ENCODE measurements at regions not wholly inside any gene's neighbourhood (a gene's known extent, or its start where the extent isn't known, plus 50 kb on each side); places are given as distances from the start of the nearest gene placed in this dataset.

GRCh38 chr3:180378496-180378895, 223.5 kb upstream of the TTC14 start:
- Histone ChIP-seq H3K9me3 (replicated peaks; ENCODE audit: control insufficient read depth, insufficient read depth, low read depth, low read length) (no peaks in the 10 kb centered on the region), H3K36me3 (ENCODE audit: control insufficient read depth, insufficient read depth, low read length) (no peaks in the 10 kb centered on the region), H3K27ac (ENCODE audit: extremely low read depth, low read depth, low read length) (no peak overlapping the region), H2AFZ (ENCODE audit: low read depth, low read length) (no peak overlapping the region), H4K20me1 (replicated peaks; ENCODE audit: control insufficient read depth, insufficient read depth, low read length) (no peaks in the 10 kb centered on the region), H3K27me3 (ENCODE audit: control insufficient read depth in 2 of 2, insufficient read depth in 2 of 2, low read length in 2 of 2) (no peaks in the 10 kb centered on the region), H3K9me1 (ENCODE audit: control insufficient read depth, insufficient read depth, low read length) (no peaks in the 10 kb centered on the region), H3K9ac (ENCODE audit: insufficient read depth in 1 of 2, low read depth in 2 of 2, low read length in 2 of 2) (no peak overlapping the region), H3K4me1 (replicated peaks in 1 of 2; ENCODE audit: control insufficient read depth in 2 of 2, insufficient read depth in 2 of 2, low read length in 2 of 2) (no peaks in the 10 kb centered on the region), H3K4me2 (ENCODE audit: insufficient read depth, low read length) (no peak overlapping the region), H3K79me2 (ENCODE audit: control insufficient read depth, insufficient read depth, low read length) (no peaks in the 10 kb centered on the region), H3K4me3 (no peak overlapping the region)
- ChIA-PET POLR2A (no interaction called here), CTCF (ENCODE audit: low intra/inter-chr PET ratio) (no interaction called here)
- ATAC-seq (no peak), FAIRE-seq (no peak), DNase-seq (ENCODE audit: extremely low read depth in 1 of 4, low spot score in 3 of 4) (no peak)
- BruUV-seq (replicated peaks): no TSS peak
- in situ Hi-C loops (cut with MboI): no loop called here
- no peak for TF ChIP-seq ATF1 (CRISPR knock-in tag; IDR thresholded peaks at IDR 0.05)
- TF ChIP-seq ATF1 (tag; IDR thresholded peaks at IDR 0.05): no peak
- no peak for TF ChIP-seq SAFB2 (IDR thresholded peaks at IDR 0.05; ENCODE audit: borderline replicate concordance, low read depth, low read length, severe bottlenecking)
- no peak for TF ChIP-seq DACH1 (IDR thresholded peaks at IDR 0.05; ENCODE audit: partially characterized antibody)
- no peak for TF ChIP-seq XRCC5 (IDR thresholded peaks at IDR 0.05; ENCODE audit: low read depth, low read length)
- no peak for TF ChIP-seq RBM14 (IDR thresholded peaks at IDR 0.05; ENCODE audit: borderline replicate concordance, insufficient read depth, low read depth, low read length)
- no peak for TF ChIP-seq ESRRB (CRISPR knock-in tag; IDR thresholded peaks at IDR 0.05; ENCODE audit: borderline replicate concordance)
- no peak for TF ChIP-seq ZNF75A (CRISPR knock-in tag; IDR thresholded peaks at IDR 0.05)
- no peak for TF ChIP-seq ZNF408 (CRISPR knock-in tag; IDR thresholded peaks at IDR 0.05; ENCODE audit: low read depth)
- TF ChIP-seq ZNF354B (CRISPR knock-in tag; IDR thresholded peaks at IDR 0.05): no peak
- no peak for TF ChIP-seq BCL6 (CRISPR knock-in tag; IDR thresholded peaks at IDR 0.05)
- TF ChIP-seq PRMT5 (CRISPR knock-in tag; IDR thresholded peaks at IDR 0.05): no peak
- no peak for TF ChIP-seq RBM17 (IDR thresholded peaks at IDR 0.05; ENCODE audit: borderline replicate concordance, low read depth, low read length)
- intact Hi-C loops (cut with micrococcal nuclease): no loop called here
- WGBS (ENCODE audit: insufficient coverage, low coverage, missing lambda C conversion rate): 1% methylated on average over 4 of the region's 4 CpGs
